Keratinocyte (primary cell): ENCODE measurements at regions not wholly inside any gene's neighbourhood (a gene's known extent, or its start where the extent isn't known, plus 50 kb on each side); places are given as distances from the start of the nearest gene placed in this dataset.

Experiments
- DNase-seq: peaks from one replicate; pipeline ENCODE4 v3.0.0-alpha.2; 2011; ENCODE audit warnings: low read depth, missing footprints, low spot score
- FAIRE-seq: peaks from 2 replicates; lab custom pipeline; 2011; peaks lifted over from hg19 to GRCh38; lab: Jason Lieb, UNC
- H2AFZ ChIP-seq: 2 replicates; pipeline ENCODE4 v1.6.0; 2012; ENCODE audit warnings: low read length, control low read depth, inconsistent platforms; ENCODE audit not compliant: control insufficient read depth
- H3K27ac ChIP-seq: 2 replicates; pipeline ENCODE4 v1.5.1; 2011; ENCODE audit warnings: low read length; ENCODE audit not compliant: control insufficient read depth, insufficient read depth
- H3K27me3 ChIP-seq: 3 replicates; pipeline ENCODE4 v1.6.0; 2011; ENCODE audit warnings: low read length; ENCODE audit not compliant: control insufficient read depth, insufficient read depth; ENCODE audit errors: extremely low read depth
- H3K36me3 ChIP-seq, 2 experiments: 2 replicates in 1 of 2; 3 replicates in 1 of 2; pipeline ENCODE4 v1.5.1; 2011; ENCODE audit warnings: low read length in 2 of 2, mild to moderate bottlenecking in 1 of 2; ENCODE audit not compliant: control insufficient read depth in 2 of 2, insufficient read depth in 2 of 2; ENCODE audit errors: extremely low read depth in 1 of 2
- H3K4me1 ChIP-seq: 3 replicates; pipeline ENCODE4 v1.5.1; 2011; ENCODE audit warnings: low read length; ENCODE audit not compliant: control insufficient read depth, insufficient read depth; ENCODE audit errors: extremely low read depth
- H3K4me2 ChIP-seq: 3 replicates; pipeline ENCODE4 v1.6.0; 2011; ENCODE audit warnings: low read depth, low read length; ENCODE audit not compliant: control insufficient read depth, insufficient read depth; ENCODE audit errors: extremely low read depth
- H3K4me3 ChIP-seq, 3 experiments: fragments of 200-600 bp in 1 of 3; sonication (generic) in 1 of 3; 2 replicates in 2 of 3; 3 replicates in 1 of 3; pipeline ENCODE4 v1.5.1; 2011 to 2016; ENCODE audit warnings: low read length in 3 of 3, mild to moderate bottlenecking in 3 of 3, control low read depth in 2 of 3, inconsistent platforms in 1 of 3, low read depth in 1 of 3, mixed read lengths in 1 of 3, mixed run types in 1 of 3, moderate library complexity in 1 of 3; ENCODE audit not compliant: control insufficient read depth in 2 of 3, insufficient read depth in 2 of 3; ENCODE audit errors: extremely low read depth in 1 of 3
- H3K79me2 ChIP-seq: 2 replicates; pipeline ENCODE4 v1.6.0; 2012; ENCODE audit warnings: low read length; ENCODE audit not compliant: control insufficient read depth, insufficient read depth
- H3K9ac ChIP-seq: 3 replicates; pipeline ENCODE4 v1.6.0; 2011; ENCODE audit warnings: low read length; ENCODE audit not compliant: control insufficient read depth, insufficient read depth; ENCODE audit errors: extremely low read depth
- H3K9me1 ChIP-seq: 3 replicates; pipeline ENCODE4 v1.6.0; 2011; ENCODE audit warnings: low read length; ENCODE audit not compliant: control insufficient read depth, insufficient read depth; ENCODE audit errors: extremely low read depth
- H3K9me3 ChIP-seq: 2 replicates; pipeline ENCODE4 v1.5.1; 2012; ENCODE audit warnings: low read depth, low read length; ENCODE audit not compliant: control insufficient read depth
- H4K20me1 ChIP-seq: 3 replicates; pipeline ENCODE4 v1.6.0; 2011; ENCODE audit warnings: low read length; ENCODE audit not compliant: control insufficient read depth, insufficient read depth; ENCODE audit errors: extremely low read depth
- CTCF ChIP-seq, 3 experiments: IDR thresholded peaks in 1 of 3; conservative IDR thresholded peaks in 1 of 3; optimal IDR thresholded peaks in 1 of 3; 2 replicates in 2 of 3; 3 replicates in 1 of 3; pipeline versions ENCODE3 to v1.5.1; 2011; ENCODE audit warnings: low read length in 3 of 3, mild to moderate bottlenecking in 3 of 3, moderate library complexity in 2 of 3, control low read depth in 1 of 3, inconsistent platforms in 1 of 3; ENCODE audit not compliant: insufficient read depth in 2 of 3; ENCODE audit errors: extremely low read depth in 1 of 3
- EZH2 ChIP-seq: IDR thresholded peaks from one replicate; pipeline ENCODE4 v1.6.1; 2012; ENCODE audit warnings: inconsistent platforms, mild to moderate bottlenecking, low read length, moderate library complexity
- dilution Hi-C: fragments of 300-500 bp; cut with MboI; formaldehyde crosslinking; loops from one replicate; pipeline ENCODE4 v1.7.0; 2020; ENCODE audit warnings: low sequenced_read_pairs; ENCODE audit not compliant: extremely low pct_ligation_motif_present

DNA sequence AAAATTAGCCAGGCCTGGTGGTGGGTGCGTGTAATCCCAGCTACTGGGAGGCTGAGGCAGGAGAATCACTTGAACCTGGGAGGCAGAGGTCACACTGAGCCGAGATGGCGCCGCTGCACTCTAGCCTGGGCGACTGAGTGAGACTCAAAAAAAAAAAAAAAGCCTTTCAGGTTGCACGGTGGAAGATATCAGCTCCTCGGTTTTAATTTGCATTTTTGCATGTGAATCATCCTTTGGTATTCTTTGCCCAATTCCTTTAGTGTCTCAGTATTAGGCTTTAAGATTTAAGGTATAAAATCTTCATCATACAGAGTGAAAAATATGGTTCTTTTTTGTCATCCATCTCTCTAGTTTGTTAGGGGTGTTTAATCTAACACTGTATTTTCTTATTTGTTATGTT lies 173.6 kb upstream of the S1PR3 start:
- FAIRE-seq (no peak), DNase-seq (no peak)
- no peaks in the 10 kb centered on the region for H3K4me1 ChIP-seq
- no peak overlapping the region for H3K9ac ChIP-seq
- no peaks in the 10 kb centered on the region for H3K79me2 ChIP-seq
- H3K27ac ChIP-seq, result no peak overlapping the region
- no peaks in the 10 kb centered on the region for H3K36me3 ChIP-seq
- H4K20me1 ChIP-seq, result no peaks in the 10 kb centered on the region
- no peaks in the 10 kb centered on the region for H3K27me3 ChIP-seq
- H3K4me2 ChIP-seq, result no peak overlapping the region
- dilution Hi-C loops, result no loop called here
- no peaks in the 10 kb centered on the region for H3K9me3 ChIP-seq
- no peak overlapping the region for H2AFZ ChIP-seq
- no peak overlapping the region for H3K4me3 ChIP-seq
- no peaks in the 10 kb centered on the region for H3K9me1 ChIP-seq
- TF ChIP-seq EZH2 (no peak), CTCF (optimal IDR thresholded peaks at IDR 0.05 in 1 of 3, IDR thresholded peaks at IDR 0.05 in 1 of 3, conservative IDR thresholded peaks at IDR 0.05 in 1 of 3; ENCODE audit: extremely low read depth in 1 of 3, insufficient read depth in 2 of 3, low read length in 3 of 3) (no peak)

- Histone ChIP-seq H3K79me2 (no peaks in the 10 kb centered on the region), H3K27me3 (peaks cover 2% of the 10 kb centered on the region), H4K20me1 (no peaks in the 10 kb centered on the region), H3K9me3 (no peaks in the 10 kb centered on the region), H3K4me1 (no peaks in the 10 kb centered on the region), H3K9ac (no peak overlapping the region), H3K27ac (no peak overlapping the region), H3K4me3 (no peak overlapping the region), H3K4me2 (no peak overlapping the region), H2AFZ (no peak overlapping the region), H3K9me1 (no peaks in the 10 kb centered on the region), H3K36me3 (no peaks in the 10 kb centered on the region)
- dilution Hi-C loops, result no loop called here
- FAIRE-seq (no peak), DNase-seq (no peak)
- TF ChIP-seq CTCF (optimal IDR thresholded peaks at IDR 0.05 in 1 of 3, IDR thresholded peaks at IDR 0.05 in 1 of 3, conservative IDR thresholded peaks at IDR 0.05 in 1 of 3; ENCODE audit: extremely low read depth in 1 of 3, insufficient read depth in 2 of 3, low read length in 3 of 3) (no peak), EZH2 (no peak)
These were observed 172.6 kb upstream of the S1PR3 start for GRCh38 chr9:88818495-88819201.
